Tibial nerve (tissue), 4 donors: ENCODE measurements at regions not wholly inside any gene's neighbourhood (a gene's known extent, or its start where the extent isn't known, plus 50 kb on each side); places are given as distances from the start of the nearest gene placed in this dataset.

Experiments used
- DNase-seq, 2 donors: peaks; one replicate each; pipeline ENCODE4 v3.0.0-alpha.2; 2019; ENCODE audit warnings: low spot score in 2 of 2
- H3K27ac ChIP-seq, 4 donors: fragments of 200-600 bp; sonication (generic) in 3 of 4; one replicate each; pipeline ENCODE4 v1.5.1; 2017 to 2019; ENCODE audit warnings: mild to moderate bottlenecking in 1 of 4
- H3K27me3 ChIP-seq, 2 donors: fragments of 200-600 bp; sonication (generic) in 1 of 2; one replicate each; pipeline versions ENCODE4 v1.5.1 to v1.6.0; 2017 to 2019
- H3K36me3 ChIP-seq, 3 donors: fragments of 200-600 bp; sonication (generic); one replicate each; pipeline ENCODE4 v1.5.1; 2018 to 2019
- H3K4me1 ChIP-seq, 4 donors: fragments of 200-600 bp; sonication (generic) in 3 of 4; one replicate each; pipeline ENCODE4 v1.5.1; 2017 to 2019
- H3K4me3 ChIP-seq, 4 donors: fragments of 200-600 bp; sonication (generic) in 3 of 4; one replicate each; pipeline ENCODE4 v1.5.1; 2017 to 2019; ENCODE audit warnings: mild to moderate bottlenecking in 1 of 4, moderate library complexity in 1 of 4
- H3K9me3 ChIP-seq, 4 donors: fragments of 200-600 bp; sonication (generic) in 3 of 4; one replicate each; pipeline ENCODE4 v1.5.1; 2017 to 2019
- EP300 ChIP-seq, 2 donors: sonication (generic); formaldehyde crosslinking; IDR thresholded peaks; one replicate each; pipeline ENCODE4 v1.6.1; 2017; ENCODE audit warnings: antibody characterized with exemption in 2 of 2, mild to moderate bottlenecking in 1 of 2
- POLR2A ChIP-seq, 2 donors: fragments of 450-650 bp; IDR thresholded peaks; one replicate each; pipeline ENCODE4 v1.6.1; 2017; ENCODE audit warnings: antibody characterized with exemption in 2 of 2, mild to moderate bottlenecking in 2 of 2, moderate library complexity in 2 of 2
- WGBS, 2 donors: methylation state at CpG; one replicate each; pipeline ENCODE4 v1.1.5; 2018; 5-methylcytosine and 5-hydroxymethylcytosine counted together
- TF ChIP-seq, protein P1 (sequence below), 5 experiments: fragments of 200-600 bp in 3 of 5; fragments of 450-650 bp in 2 of 5; sonication (generic) in 3 of 5; IDR thresholded peaks; one replicate each; pipeline ENCODE4 v1.5.1; 2016 to 2019; ENCODE audit warnings: antibody characterized with exemption in 5 of 5, mild to moderate bottlenecking in 3 of 5, moderate library complexity in 2 of 5

DNA sequence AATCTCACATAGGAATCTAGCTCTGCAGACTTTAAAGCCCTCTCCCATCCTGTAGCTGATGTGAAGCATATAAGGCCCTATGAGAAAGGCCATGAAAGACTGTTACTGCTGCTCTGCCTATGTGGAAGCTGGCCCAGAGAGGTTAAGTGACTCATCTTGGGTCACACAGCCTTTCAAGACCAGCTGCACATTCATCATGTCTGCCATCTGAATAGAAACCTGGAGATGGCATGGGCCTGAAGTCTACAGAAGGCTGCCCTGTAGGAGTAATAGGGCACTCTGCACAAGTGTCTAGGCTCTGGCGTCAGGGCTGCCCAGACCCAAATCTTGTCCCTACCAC lies 59.4 kb upstream of the COL13A1 start:
- no peaks in the 10 kb centered on the region for H3K36me3 ChIP-seq
- no peak overlapping the region for H3K27ac ChIP-seq

GRCh38 chr10:69742928-69743602 lies 58.6 kb upstream of the COL13A1 start:
- Histone ChIP-seq H3K27ac (no peak overlapping the region), H3K36me3 (no peaks in the 10 kb centered on the region), H3K9me3 (no peaks in the 10 kb centered on the region), H3K27me3 (no peaks in the 10 kb centered on the region), H3K4me3 (no peak overlapping the region), H3K4me1 (no peaks in the 10 kb centered on the region)
- no peak for DNase-seq
- WGBS, 2 donors = 54 to 63% methylated on average over 6 of the region's 6 CpGs
- no peak for TF ChIP-seq POLR2A (IDR thresholded peaks at IDR 0.05)
- no peak for TF ChIP-seq EP300 (IDR thresholded peaks at IDR 0.05)
- TF ChIP-seq, protein P1, sequence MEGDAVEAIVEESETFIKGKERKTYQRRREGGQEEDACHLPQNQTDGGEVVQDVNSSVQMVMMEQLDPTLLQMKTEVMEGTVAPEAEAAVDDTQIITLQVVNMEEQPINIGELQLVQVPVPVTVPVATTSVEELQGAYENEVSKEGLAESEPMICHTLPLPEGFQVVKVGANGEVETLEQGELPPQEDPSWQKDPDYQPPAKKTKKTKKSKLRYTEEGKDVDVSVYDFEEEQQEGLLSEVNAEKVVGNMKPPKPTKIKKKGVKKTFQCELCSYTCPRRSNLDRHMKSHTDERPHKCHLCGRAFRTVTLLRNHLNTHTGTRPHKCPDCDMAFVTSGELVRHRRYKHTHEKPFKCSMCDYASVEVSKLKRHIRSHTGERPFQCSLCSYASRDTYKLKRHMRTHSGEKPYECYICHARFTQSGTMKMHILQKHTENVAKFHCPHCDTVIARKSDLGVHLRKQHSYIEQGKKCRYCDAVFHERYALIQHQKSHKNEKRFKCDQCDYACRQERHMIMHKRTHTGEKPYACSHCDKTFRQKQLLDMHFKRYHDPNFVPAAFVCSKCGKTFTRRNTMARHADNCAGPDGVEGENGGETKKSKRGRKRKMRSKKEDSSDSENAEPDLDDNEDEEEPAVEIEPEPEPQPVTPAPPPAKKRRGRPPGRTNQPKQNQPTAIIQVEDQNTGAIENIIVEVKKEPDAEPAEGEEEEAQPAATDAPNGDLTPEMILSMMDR (IDR thresholded peaks at IDR 0.05) = peak in 1 of 5 experiments; percentile 14

More for the DNA sequence above, 59.4 kb upstream of the COL13A1 start:
- Histone ChIP-seq H3K9me3 (no peaks in the 10 kb centered on the region), H3K4me3 (no peak overlapping the region), H3K4me1 (no peaks in the 10 kb centered on the region), H3K27me3 (no peaks in the 10 kb centered on the region)
- TF ChIP-seq, protein P1 (IDR thresholded peaks at IDR 0.05) = no peak
- no peak for DNase-seq
- WGBS, 2 donors = 93 to 100% methylated on average over 1 of the region's 1 CpG

GRCh38 chr10:69744971-69745370 lies 56.7 kb upstream of the COL13A1 start:
- H3K4me3 ChIP-seq = no peak overlapping the region
- H3K36me3 ChIP-seq = no peaks in the 10 kb centered on the region
- WGBS, 2 donors = 80 to 92% methylated on average over 4 of the region's 4 CpGs
- no peaks in the 10 kb centered on the region for H3K9me3 ChIP-seq
- H3K4me1 ChIP-seq = no peaks in the 10 kb centered on the region
- no peak overlapping the region for H3K27ac ChIP-seq
- no peaks in the 10 kb centered on the region for H3K27me3 ChIP-seq
- no peak for DNase-seq
- TF ChIP-seq, protein P1 (IDR thresholded peaks at IDR 0.05) = no peak
- no peak for TF ChIP-seq EP300 (IDR thresholded peaks at IDR 0.05)

DNA sequence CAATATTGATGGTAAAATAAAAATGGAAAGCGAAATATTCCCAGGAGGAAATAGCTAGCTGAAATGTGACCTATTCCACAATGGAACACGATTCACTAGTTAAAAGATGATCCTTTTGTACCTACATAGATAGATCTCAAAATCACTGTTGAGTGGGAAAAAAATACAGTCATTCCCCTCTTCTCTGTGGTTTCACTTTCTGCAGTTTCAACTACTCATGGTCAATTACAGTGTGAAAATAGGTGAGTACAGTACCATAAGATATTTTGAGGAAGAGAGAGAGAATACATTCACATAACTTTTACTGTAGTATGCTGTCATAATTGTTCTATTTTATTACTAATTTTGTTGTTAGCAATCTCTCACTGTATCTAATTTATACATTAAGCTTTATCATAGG lies 56.0 kb upstream of the COL13A1 start:
- TF ChIP-seq EP300 (IDR thresholded peaks at IDR 0.05) = no peak
- no peak for TF ChIP-seq POLR2A (IDR thresholded peaks at IDR 0.05)
- TF ChIP-seq, protein P1 (IDR thresholded peaks at IDR 0.05) = no peak
- no peaks in the 10 kb centered on the region for H3K9me3 ChIP-seq
- DNase-seq = no peak
- H3K27me3 ChIP-seq = no peaks in the 10 kb centered on the region
- H3K4me1 ChIP-seq = no peaks in the 10 kb centered on the region
- no peak overlapping the region for H3K27ac ChIP-seq
- H3K36me3 ChIP-seq = no peaks in the 10 kb centered on the region
- WGBS, 2 donors = 74 to 84% methylated on average over 2 of the region's 2 CpGs
- no peak overlapping the region for H3K4me3 ChIP-seq

DNA sequence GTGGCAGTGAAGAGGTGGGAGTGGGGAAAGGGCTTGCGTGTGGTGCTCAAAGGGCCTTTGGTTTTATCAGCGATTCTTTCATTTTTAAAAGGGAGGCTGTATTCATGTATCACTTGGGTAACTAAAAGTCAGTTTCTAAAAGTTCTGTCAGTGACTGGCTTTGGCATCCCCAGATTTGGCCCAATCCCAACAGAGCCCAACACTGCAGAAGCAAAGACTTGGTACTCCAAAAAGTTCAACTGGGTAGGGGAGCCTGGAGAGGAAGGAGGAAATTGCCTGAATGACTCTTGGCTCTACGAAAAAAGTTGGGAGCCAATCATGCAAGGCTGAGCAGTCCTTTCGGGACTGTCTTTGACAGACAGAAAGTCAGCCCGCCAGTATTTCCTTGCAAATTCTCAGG lies 54.5 kb upstream of the COL13A1 start:
- H3K36me3 ChIP-seq = no peaks in the 10 kb centered on the region
- no peaks in the 10 kb centered on the region for H3K9me3 ChIP-seq
- DNase-seq = no peak
- 63 to 76% methylated on average over 5 of the region's 5 CpGs for WGBS, 2 donors
- TF ChIP-seq, protein P1 (IDR thresholded peaks at IDR 0.05) = no peak
- no peak for TF ChIP-seq EP300 (IDR thresholded peaks at IDR 0.05)
- TF ChIP-seq POLR2A (IDR thresholded peaks at IDR 0.05) = no peak
- no peaks in the 10 kb centered on the region for H3K4me1 ChIP-seq
- H3K27me3 ChIP-seq = peaks cover 0 to 7% of the 10 kb centered on the region in 2 donors
- no peak overlapping the region for H3K27ac ChIP-seq
- no peak overlapping the region for H3K4me3 ChIP-seq
